ENCODE measurements at regions not wholly inside any gene's neighbourhood (a gene's known extent, or its start where the extent isn't known, plus 50 kb on each side); places are given as distances from the start of the nearest gene placed in this dataset.
"Not testable (repeated sequence)": the region's sequence is repeated elsewhere in the genome, so short reads cannot be mapped to it uniquely, and the experiment has no call there.

DNA sequence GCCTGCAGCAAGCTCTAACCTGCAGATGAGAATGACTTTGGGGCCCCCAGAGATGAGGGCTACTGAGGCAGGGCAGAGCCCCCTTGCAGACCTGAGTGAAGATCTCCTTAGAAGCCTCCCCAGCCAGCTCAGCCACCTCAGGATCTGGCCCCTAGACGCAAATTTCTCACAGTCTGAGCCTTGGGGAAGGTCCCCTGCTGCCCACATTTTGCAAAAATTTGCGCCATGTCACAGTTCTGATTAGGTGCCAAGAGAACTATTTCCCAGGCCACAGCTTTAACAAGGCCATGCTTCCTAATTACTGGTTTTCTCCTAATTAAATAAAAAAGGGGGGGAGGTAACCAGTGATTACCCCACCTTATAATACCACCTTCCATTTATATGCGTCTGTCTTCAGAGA, 81.0 kb upstream of the HES1 start:
- ChIA-PET CTCF (interaction anchor here (0.7 to 0.8 kb wide), 2 partner anchors 12 to 47 kb away, joined by 3 to 4 read pairs; no protein-coding TSS in a partner anchor), POLR2A (no interaction called here)
- no peaks in the 10 kb centered on the region for H3K9me3 ChIP-seq (ENCODE audit: control insufficient read depth, insufficient read depth, low read depth, low read length)
- TF ChIP-seq PRDM6 (tag by site-specific recombination; IDR thresholded peaks at IDR 0.05), result no peak
- TF ChIP-seq SP7 (tag by site-specific recombination; IDR thresholded peaks at IDR 0.05), result peak; percentile 77; the same call in 1 of the 2 replicates
- no peak overlapping the region for H3K4me3 ChIP-seq (ENCODE audit: low read depth, low read length)
- H3K27ac ChIP-seq (ENCODE audit: extremely low read depth, low read depth, low read length), result no peak overlapping the region
- no peaks in the 10 kb centered on the region for H3K4me1 ChIP-seq (ENCODE audit: control insufficient read depth, insufficient read depth, low read length)
- H3K36me3 ChIP-seq (ENCODE audit: control insufficient read depth in 2 of 2, insufficient read depth in 1 of 2, low read length in 2 of 2), result no peaks in the 10 kb centered on the region

DNA sequence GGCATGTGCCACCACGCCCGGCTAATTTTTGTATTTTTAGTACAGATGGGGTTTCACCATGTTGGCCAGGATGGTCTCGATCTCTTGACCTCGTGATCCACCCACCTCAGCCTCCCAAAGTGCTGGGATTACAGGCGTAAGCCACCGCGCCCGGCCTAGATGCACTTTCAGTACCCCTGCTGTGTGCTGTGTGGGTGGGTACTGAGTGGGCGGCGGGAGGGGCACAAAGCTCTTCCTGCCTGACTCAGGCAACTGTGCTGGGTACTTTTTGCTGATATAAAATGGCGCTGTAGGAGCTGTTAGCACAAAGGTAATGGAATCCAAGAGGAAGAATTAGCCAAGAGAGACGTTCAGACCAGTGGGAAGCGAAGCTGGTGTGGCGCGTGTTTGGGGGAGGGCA, 79.6 kb upstream of the HES1 start:
- H3K4me3 ChIP-seq (ENCODE audit: low read depth, low read length); H3K27ac ChIP-seq (ENCODE audit: extremely low read depth, low read depth, low read length); POLR2A ChIA-PET; H3K36me3 ChIP-seq (ENCODE audit: control insufficient read depth in 2 of 2, insufficient read depth in 1 of 2, low read length in 2 of 2); H3K9me3 ChIP-seq (ENCODE audit: control insufficient read depth, insufficient read depth, low read depth, low read length); H3K4me1 ChIP-seq (ENCODE audit: control insufficient read depth, insufficient read depth, low read length): not testable (repeated sequence)
- TF ChIP-seq KLF1 (tag by site-specific recombination; IDR thresholded peaks at IDR 0.05) (peak; percentile 62), ZFHX2 (tag by site-specific recombination; conservative IDR thresholded peaks at IDR 0.05) (peak; percentile 87), EGR2 (tag by site-specific recombination; IDR thresholded peaks at IDR 0.05; ENCODE audit: low read depth) (peak; percentile 73)
- CTCF ChIA-PET, result interaction anchor here (0.7 kb wide), 1 partner anchor 8 kb away, joined by 3 read pairs; no protein-coding TSS in a partner anchor

DNA sequence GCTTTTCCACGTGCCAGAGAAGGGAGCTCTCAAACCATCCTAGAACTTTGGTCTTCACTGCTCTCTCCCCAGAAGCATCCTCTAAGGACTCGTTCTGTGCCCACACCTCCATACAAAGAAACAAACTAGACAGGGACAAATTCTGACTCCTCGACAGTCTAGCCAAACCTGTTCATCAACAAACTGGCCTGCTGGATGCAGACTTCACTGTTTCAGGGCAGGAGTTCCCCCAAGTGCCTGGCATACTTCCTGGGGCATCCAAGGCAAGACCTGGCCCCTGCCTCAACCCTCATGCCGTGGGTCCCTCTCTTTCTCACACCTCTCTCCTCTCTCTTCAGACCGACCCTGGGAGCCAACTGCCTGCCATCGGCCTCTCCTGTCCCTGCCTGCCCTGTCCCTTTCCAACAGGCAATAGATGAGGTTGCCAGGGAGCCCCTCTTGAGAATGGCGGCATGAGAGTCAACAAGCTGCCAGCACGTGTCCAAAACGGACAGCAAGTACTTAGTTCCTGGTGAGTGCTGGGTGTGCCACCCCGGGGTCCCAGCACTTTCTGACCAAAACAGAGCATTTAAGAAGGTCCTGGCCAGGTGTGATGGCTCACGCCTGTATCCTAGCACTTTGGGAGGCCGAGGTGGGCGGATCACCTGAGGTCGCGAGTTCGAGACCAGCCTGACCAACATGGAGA, 79.1 kb upstream of the HES1 start:
- CTCF ChIA-PET, result no interaction called here
- H3K27ac ChIP-seq (ENCODE audit: extremely low read depth, low read depth, low read length), result no peak overlapping the region
- H3K9me3 ChIP-seq (ENCODE audit: control insufficient read depth, insufficient read depth, low read depth, low read length), result no peaks in the 10 kb centered on the region

More for the DNA sequence above, 79.1 kb upstream of the HES1 start:
- TF ChIP-seq, protein P1, sequence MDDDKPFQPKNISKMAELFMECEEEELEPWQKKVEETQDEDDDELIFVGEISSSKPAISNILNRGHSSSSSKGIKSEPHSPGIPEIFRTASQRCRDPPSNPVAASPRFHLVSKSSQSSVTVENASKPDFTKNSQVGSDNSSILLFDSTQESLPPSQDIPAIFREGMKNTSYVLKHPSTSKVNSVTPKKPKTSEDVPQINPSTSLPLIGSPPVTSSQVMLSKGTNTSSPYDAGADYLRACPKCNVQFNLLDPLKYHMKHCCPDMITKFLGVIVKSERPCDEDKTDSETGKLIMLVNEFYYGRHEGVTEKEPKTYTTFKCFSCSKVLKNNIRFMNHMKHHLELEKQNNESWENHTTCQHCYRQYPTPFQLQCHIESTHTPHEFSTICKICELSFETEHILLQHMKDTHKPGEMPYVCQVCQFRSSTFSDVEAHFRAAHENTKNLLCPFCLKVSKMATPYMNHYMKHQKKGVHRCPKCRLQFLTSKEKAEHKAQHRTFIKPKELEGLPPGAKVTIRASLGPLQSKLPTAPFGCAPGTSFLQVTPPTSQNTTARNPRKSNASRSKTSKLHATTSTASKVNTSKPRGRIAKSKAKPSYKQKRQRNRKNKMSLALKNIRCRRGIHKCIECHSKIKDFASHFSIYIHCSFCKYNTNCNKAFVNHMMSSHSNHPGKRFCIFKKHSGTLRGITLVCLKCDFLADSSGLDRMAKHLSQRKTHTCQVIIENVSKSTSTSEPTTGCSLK (tag by site-specific recombination; IDR thresholded peaks at IDR 0.05), result no peak
- TF ChIP-seq ZNF776 (tag by site-specific recombination; IDR thresholded peaks at IDR 0.05; ENCODE audit: borderline replicate concordance) (no peak), RBAK (tag by site-specific recombination; IDR thresholded peaks at IDR 0.05) (no peak), ZNF169 (tag by site-specific recombination; IDR thresholded peaks at IDR 0.05) (no peak), ZNF26 (tag by site-specific recombination; IDR thresholded peaks at IDR 0.05) (no peak), ZIC2 (tag by site-specific recombination; IDR thresholded peaks at IDR 0.05) (no peak), ZNF626 (tag by site-specific recombination; IDR thresholded peaks at IDR 0.05) (no peak), BCL11A (tag by site-specific recombination; IDR thresholded peaks at IDR 0.05; ENCODE audit: low read depth) (no peak), OSR2 (tag by site-specific recombination; IDR thresholded peaks at IDR 0.05) (no peak), ZNF16 (tag by site-specific recombination; IDR thresholded peaks at IDR 0.05; ENCODE audit: low read depth) (no peak), ZNF707 (tag by site-specific recombination; IDR thresholded peaks at IDR 0.05) (no peak)
- TF ChIP-seq, protein P2, sequence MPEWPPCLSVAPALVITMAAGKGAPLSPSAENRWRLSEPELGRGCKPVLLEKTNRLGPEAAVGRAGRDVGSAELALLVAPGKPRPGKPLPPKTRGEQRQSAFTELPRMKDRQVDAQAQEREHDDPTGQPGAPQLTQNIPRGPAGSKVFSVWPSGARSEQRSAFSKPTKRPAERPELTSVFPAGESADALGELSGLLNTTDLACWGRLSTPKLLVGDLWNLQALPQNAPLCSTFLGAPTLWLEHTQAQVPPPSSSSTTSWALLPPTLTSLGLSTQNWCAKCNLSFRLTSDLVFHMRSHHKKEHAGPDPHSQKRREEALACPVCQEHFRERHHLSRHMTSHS (tag by site-specific recombination; IDR thresholded peaks at IDR 0.05), result no peak
- TF ChIP-seq, protein P3, sequence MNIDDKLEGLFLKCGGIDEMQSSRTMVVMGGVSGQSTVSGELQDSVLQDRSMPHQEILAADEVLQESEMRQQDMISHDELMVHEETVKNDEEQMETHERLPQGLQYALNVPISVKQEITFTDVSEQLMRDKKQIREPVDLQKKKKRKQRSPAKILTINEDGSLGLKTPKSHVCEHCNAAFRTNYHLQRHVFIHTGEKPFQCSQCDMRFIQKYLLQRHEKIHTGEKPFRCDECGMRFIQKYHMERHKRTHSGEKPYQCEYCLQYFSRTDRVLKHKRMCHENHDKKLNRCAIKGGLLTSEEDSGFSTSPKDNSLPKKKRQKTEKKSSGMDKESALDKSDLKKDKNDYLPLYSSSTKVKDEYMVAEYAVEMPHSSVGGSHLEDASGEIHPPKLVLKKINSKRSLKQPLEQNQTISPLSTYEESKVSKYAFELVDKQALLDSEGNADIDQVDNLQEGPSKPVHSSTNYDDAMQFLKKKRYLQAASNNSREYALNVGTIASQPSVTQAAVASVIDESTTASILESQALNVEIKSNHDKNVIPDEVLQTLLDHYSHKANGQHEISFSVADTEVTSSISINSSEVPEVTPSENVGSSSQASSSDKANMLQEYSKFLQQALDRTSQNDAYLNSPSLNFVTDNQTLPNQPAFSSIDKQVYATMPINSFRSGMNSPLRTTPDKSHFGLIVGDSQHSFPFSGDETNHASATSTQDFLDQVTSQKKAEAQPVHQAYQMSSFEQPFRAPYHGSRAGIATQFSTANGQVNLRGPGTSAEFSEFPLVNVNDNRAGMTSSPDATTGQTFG (tag by site-specific recombination; IDR thresholded peaks at IDR 0.05; ENCODE audit: borderline replicate concordance), result no peak
- Histone ChIP-seq H3K4me1 (ENCODE audit: control insufficient read depth, insufficient read depth, low read length) (no peaks in the 10 kb centered on the region), H3K4me3 (ENCODE audit: low read depth, low read length) (no peak overlapping the region), H3K36me3 (ENCODE audit: control insufficient read depth in 2 of 2, insufficient read depth in 1 of 2, low read length in 2 of 2) (no peaks in the 10 kb centered on the region)
- POLR2A ChIA-PET, result no interaction called here

All from HEK293 (cell line).